GM23338 (cell line): ENCODE measurements at regions not wholly inside any gene's neighbourhood (a gene's known extent, or its start where the extent isn't known, plus 50 kb on each side); places are given as distances from the start of the nearest gene placed in this dataset.

Source experiments
- ATAC-seq: fragments of 200-7000 bp; cut with Tn5 transposase; 3 replicates; pipeline ENCODE4 v1.9.1; 2020
- DNase-seq: peaks from one replicate; pipeline ENCODE4 v3.0.0-alpha.2; 2015; ENCODE audit warnings: low spot score
- H2AFZ ChIP-seq: fragments of 200-600 bp; sonication (generic); 2 replicates; pipeline ENCODE4 v1.8.0; 2016; ENCODE audit warnings: antibody characterized with exemption, mild to moderate bottlenecking, moderate library complexity
- H3F3A ChIP-seq: fragments of 200-600 bp; sonication (generic); replicated peaks from 2 replicates; pipeline ENCODE4 v1.8.0; 2017; ENCODE audit warnings: antibody characterized with exemption, mixed run types, low read depth
- H3K27ac ChIP-seq: fragments of 200-600 bp; sonication (generic); 2 replicates; pipeline ENCODE4 v1.6.1; 2016; ENCODE audit warnings: low read depth
- H3K27me3 ChIP-seq: fragments of 200-600 bp; sonication (generic); 2 replicates; pipeline ENCODE4 v1.8.0; 2016; ENCODE audit warnings: mild to moderate bottlenecking, mixed run types, moderate library complexity; ENCODE audit not compliant: insufficient read depth
- H3K36me3 ChIP-seq: fragments of 200-600 bp; sonication (generic); 2 replicates; pipeline ENCODE4 v1.8.0; 2016; ENCODE audit warnings: mild to moderate bottlenecking; ENCODE audit not compliant: insufficient read depth
- H3K4me1 ChIP-seq: fragments of 200-600 bp; sonication (generic); 2 replicates; pipeline ENCODE4 v1.8.0; 2016; ENCODE audit warnings: mild to moderate bottlenecking, moderate library complexity; ENCODE audit not compliant: insufficient read depth
- H3K4me2 ChIP-seq: fragments of 200-600 bp; sonication (generic); 2 replicates; pipeline ENCODE4 v1.7.1; 2017; ENCODE audit warnings: mixed run types
- H3K4me3 ChIP-seq: fragments of 200-600 bp; sonication (generic); 2 replicates; pipeline ENCODE4 v1.6.1; 2016; ENCODE audit warnings: mixed run types
- H3K79me2 ChIP-seq: fragments of 200-600 bp; sonication (generic); replicated peaks from 2 replicates; pipeline ENCODE4 v1.8.0; 2017; ENCODE audit warnings: mild to moderate bottlenecking; ENCODE audit not compliant: insufficient read depth
- H3K9me2 ChIP-seq: fragments of 200-600 bp; sonication (generic); 2 replicates; pipeline ENCODE4 v1.8.0; 2017; ENCODE audit not compliant: insufficient read depth
- H4K20me1 ChIP-seq: fragments of 200-600 bp; sonication (generic); replicated peaks from 2 replicates; pipeline ENCODE4 v1.8.0; 2017; ENCODE audit warnings: mild to moderate bottlenecking; ENCODE audit not compliant: insufficient read depth
- H3K27ac Mint-ChIP-seq: 2 replicates; pipeline ENCODE4 v1.8.0; 2020; ENCODE audit warnings: inconsistent platforms, mild to moderate bottlenecking, moderate library complexity, mixed read lengths
- H3K27me3 Mint-ChIP-seq: 3 replicates; pipeline ENCODE4 v1.8.0; 2022; ENCODE audit warnings: low read depth, mild to moderate bottlenecking, moderate library complexity, mixed read lengths, inconsistent platforms; ENCODE audit not compliant: insufficient read depth, poor library complexity
- H3K36me3 Mint-ChIP-seq: 3 replicates; pipeline ENCODE4 v1.8.0; 2021; ENCODE audit warnings: low read depth, mild to moderate bottlenecking, inconsistent platforms, moderate library complexity, mixed read lengths
- H3K4me1 Mint-ChIP-seq: 3 replicates; pipeline ENCODE4 v1.8.0; 2020; ENCODE audit warnings: mild to moderate bottlenecking, inconsistent platforms, mixed read lengths
- H3K4me3 Mint-ChIP-seq: 3 replicates; pipeline ENCODE4 v1.8.0; 2021; ENCODE audit warnings: moderate library complexity, mild to moderate bottlenecking, inconsistent platforms, mixed read lengths
- H3K9me3 Mint-ChIP-seq: 3 replicates; pipeline ENCODE4 v1.8.0; 2020; ENCODE audit warnings: moderate library complexity, mild to moderate bottlenecking, inconsistent platforms, mixed read lengths
- CREB1 ChIP-seq: fragments of 250-450 bp; sonication (Bioruptor Pico); IDR thresholded peaks from 2 replicates; pipeline ENCODE4 v1.5.0; 2020; ENCODE audit warnings: low read depth, mild to moderate bottlenecking, moderate library complexity
- CTCF ChIP-seq, 2 experiments: fragments of 200-600 bp in 1 of 2; sonication (generic) in 1 of 2; conservative IDR thresholded peaks; 2 replicates each; pipeline versions ENCODE4 v1.5.1 to v1.6.1; 2016 to 2017; ENCODE audit warnings: antibody characterized with exemption in 2 of 2, low read depth in 2 of 2, mild to moderate bottlenecking in 2 of 2, moderate library complexity in 1 of 2
- ETS1 ChIP-seq: IDR thresholded peaks from 2 replicates; pipeline ENCODE4 v1.6.1; 2016; ENCODE audit warnings: antibody characterized with exemption
- EZH2 ChIP-seq: fragments of 200-600 bp; sonication (generic); IDR thresholded peaks from one replicate; pipeline ENCODE4 v1.8.0; 2017; ENCODE audit warnings: antibody characterized with exemption, mild to moderate bottlenecking, low read depth; ENCODE audit not compliant: unreplicated experiment
- EZH2phosphoT487 ChIP-seq: fragments of 200-600 bp; sonication (generic); IDR thresholded peaks from one replicate; pipeline ENCODE4 v1.8.1; 2018; ENCODE audit warnings: antibody characterized with exemption; ENCODE audit not compliant: unreplicated experiment
- JUNB ChIP-seq: IDR thresholded peaks from one replicate; pipeline ENCODE4 v1.6.1; 2016; ENCODE audit warnings: antibody characterized with exemption; ENCODE audit not compliant: unreplicated experiment
- POLR2AphosphoS5 ChIP-seq: IDR thresholded peaks from 2 replicates; pipeline ENCODE4 v1.6.1; 2016; ENCODE audit warnings: antibody characterized with exemption, low read depth
- REST ChIP-seq: IDR thresholded peaks from one replicate; pipeline ENCODE4 v1.6.1; 2018; ENCODE audit warnings: antibody characterized with exemption; ENCODE audit not compliant: unreplicated experiment
- STAT1 ChIP-seq: IDR thresholded peaks from one replicate; pipeline ENCODE4 v1.6.1; 2016; ENCODE audit warnings: antibody characterized with exemption; ENCODE audit not compliant: unreplicated experiment
- ZNF331 ChIP-seq: fragments of 250-450 bp; sonication (Bioruptor Pico); IDR thresholded peaks from 2 replicates; pipeline ENCODE4 v1.5.0; 2020; ENCODE audit warnings: low read depth, mild to moderate bottlenecking, moderate library complexity
- ZNF462 ChIP-seq: fragments of 250-450 bp; sonication (Bioruptor Pico); IDR thresholded peaks from 2 replicates; pipeline ENCODE4 v1.5.0; 2020; ENCODE audit warnings: mild to moderate bottlenecking, moderate library complexity

- H3K4me2 ChIP-seq = no peak overlapping the region
Measured at GRCh38 chr4:72970756-72971155, 98.8 kb downstream of the COX18 start.

More at GRCh38 chr4:72970756-72971155, 98.8 kb downstream of the COX18 start:
- ATAC-seq (no peak), DNase-seq (no peak)
- Histone ChIP-seq H3K4me1 (no peaks in the 10 kb centered on the region), H3K36me3 (no peaks in the 10 kb centered on the region), H3K4me3 (no peak overlapping the region), H3K27me3 (no peaks in the 10 kb centered on the region), H3F3A (no peaks in the 10 kb centered on the region), H3K27ac (no peak overlapping the region), H4K20me1 (no peaks in the 10 kb centered on the region), H3K79me2 (no peaks in the 10 kb centered on the region), H2AFZ (peak overlapping the region; percentile 24; the same call in 1 of the 2 replicates), H3K9me2 (no peaks in the 10 kb centered on the region)
- no peak for TF ChIP-seq CREB1 (CRISPR knock-in tag)
- no peak for TF ChIP-seq REST
- no peak for TF ChIP-seq ETS1
- TF ChIP-seq CTCF (conservative IDR thresholded peaks at IDR 0.05; ENCODE audit: low read depth in 2 of 2) = no peak
- no peak for TF ChIP-seq JUNB
- no peak for TF ChIP-seq ZNF331 (CRISPR knock-in tag)
- TF ChIP-seq STAT1 = no peak
- no peak for TF ChIP-seq ZNF462
- TF ChIP-seq EZH2phosphoT487 = no peak
- TF ChIP-seq EZH2 = no peak
- no peak for TF ChIP-seq POLR2AphosphoS5
- no peaks in the 10 kb centered on the region for H3K36me3 Mint-ChIP-seq
- no peak overlapping the region for H3K4me3 Mint-ChIP-seq
- no peaks in the 10 kb centered on the region for H3K4me1 Mint-ChIP-seq
- no peak overlapping the region for H3K27ac Mint-ChIP-seq
- H3K27me3 Mint-ChIP-seq = peaks cover 2% of the 10 kb centered on the region
- no peaks in the 10 kb centered on the region for H3K9me3 Mint-ChIP-seq
